AG10803 (cell line): ENCODE measurements at regions not wholly inside any gene's neighbourhood (a gene's known extent, or its start where the extent isn't known, plus 50 kb on each side); places are given as distances from the start of the nearest gene placed in this dataset.

Source experiments
- DNase-seq: peaks from one replicate; pipeline ENCODE4 v3.0.0; 2010; ENCODE audit warnings: low read depth
- H3K4me3 ChIP-seq: 2 replicates; pipeline ENCODE4 v1.5.1; 2011; ENCODE audit warnings: mild to moderate bottlenecking, low read length, control low read depth
- TF ChIP-seq, protein P1 (sequence below): conservative IDR thresholded peaks from 2 replicates; pipeline ENCODE4 v1.5.1; 2011; ENCODE audit warnings: mild to moderate bottlenecking, low read length, control low read depth, inconsistent platforms

DNA sequence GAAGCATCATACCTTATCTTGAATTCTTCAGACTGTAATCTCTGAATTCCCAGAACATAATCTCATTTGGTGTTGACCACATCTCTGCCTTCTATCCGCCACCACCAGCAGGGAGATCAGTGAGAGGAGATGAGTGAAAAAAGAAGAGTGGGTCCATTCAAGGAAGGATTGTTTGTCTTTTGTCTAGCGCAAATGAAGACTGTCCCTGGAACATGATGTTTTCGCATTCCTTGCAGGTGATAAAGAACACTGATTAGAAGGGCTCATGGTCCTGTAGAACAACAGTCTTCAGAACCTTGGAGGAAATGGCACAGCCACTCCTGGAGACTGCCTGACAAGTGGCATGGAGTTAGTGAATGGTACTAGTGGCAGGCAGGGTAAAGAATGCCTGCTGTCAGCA, 869.6 kb downstream of the JRKL start:
- TF ChIP-seq, protein P1, sequence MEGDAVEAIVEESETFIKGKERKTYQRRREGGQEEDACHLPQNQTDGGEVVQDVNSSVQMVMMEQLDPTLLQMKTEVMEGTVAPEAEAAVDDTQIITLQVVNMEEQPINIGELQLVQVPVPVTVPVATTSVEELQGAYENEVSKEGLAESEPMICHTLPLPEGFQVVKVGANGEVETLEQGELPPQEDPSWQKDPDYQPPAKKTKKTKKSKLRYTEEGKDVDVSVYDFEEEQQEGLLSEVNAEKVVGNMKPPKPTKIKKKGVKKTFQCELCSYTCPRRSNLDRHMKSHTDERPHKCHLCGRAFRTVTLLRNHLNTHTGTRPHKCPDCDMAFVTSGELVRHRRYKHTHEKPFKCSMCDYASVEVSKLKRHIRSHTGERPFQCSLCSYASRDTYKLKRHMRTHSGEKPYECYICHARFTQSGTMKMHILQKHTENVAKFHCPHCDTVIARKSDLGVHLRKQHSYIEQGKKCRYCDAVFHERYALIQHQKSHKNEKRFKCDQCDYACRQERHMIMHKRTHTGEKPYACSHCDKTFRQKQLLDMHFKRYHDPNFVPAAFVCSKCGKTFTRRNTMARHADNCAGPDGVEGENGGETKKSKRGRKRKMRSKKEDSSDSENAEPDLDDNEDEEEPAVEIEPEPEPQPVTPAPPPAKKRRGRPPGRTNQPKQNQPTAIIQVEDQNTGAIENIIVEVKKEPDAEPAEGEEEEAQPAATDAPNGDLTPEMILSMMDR, result no peak
- no peak for DNase-seq
- H3K4me3 ChIP-seq, result no peak overlapping the region

DNA sequence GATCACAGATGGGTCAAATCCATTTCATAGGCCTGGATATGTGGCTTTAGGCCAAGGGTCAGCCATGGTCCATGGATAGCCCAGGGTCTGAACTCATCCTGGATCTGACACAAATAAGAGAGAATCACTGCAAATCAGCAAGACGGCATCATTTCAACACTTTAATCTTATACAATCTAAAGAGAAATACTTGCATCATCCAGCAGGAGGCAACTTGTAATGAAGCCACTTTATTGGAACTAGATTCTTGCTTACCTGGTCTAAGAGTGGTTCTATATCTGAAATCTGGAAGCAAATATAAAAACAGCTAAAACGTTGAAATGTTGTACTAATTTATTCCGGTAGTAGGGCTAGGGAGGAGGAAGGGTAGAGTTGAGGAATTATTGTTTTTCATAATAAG, 870.1 kb downstream of the JRKL start:
- TF ChIP-seq, protein P1, result no peak
- H3K4me3 ChIP-seq, result no peak overlapping the region
- DNase-seq, result no peak

- DNase-seq, result no peak
- TF ChIP-seq, protein P1, result no peak
- H3K4me3 ChIP-seq, result no peak overlapping the region
Measured at GRCh38 chr11:97263183-97263858, 873.5 kb downstream of the JRKL start.

DNA sequence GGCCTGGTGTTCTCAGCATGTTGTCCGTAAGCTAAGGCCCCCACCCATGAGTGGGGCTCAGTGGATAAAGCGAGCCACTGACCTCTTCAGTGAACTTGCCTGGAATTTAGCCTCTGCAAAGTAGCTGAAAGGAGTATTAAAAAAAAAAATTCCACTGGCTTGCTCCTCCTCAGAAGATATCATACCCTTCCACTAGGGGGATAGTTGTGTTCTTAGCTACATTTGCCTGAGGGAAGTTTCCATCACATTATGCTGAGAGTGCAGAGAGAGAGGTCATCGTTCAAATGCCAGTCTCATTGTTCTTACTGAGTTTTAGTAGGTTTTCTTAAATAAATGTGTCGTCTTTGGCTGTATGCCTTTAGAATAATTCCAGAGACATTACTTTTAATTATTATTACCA, 879.7 kb downstream of the JRKL start:
- TF ChIP-seq, protein P1, result no peak
- DNase-seq, result no peak
- H3K4me3 ChIP-seq, result no peak overlapping the region

DNA sequence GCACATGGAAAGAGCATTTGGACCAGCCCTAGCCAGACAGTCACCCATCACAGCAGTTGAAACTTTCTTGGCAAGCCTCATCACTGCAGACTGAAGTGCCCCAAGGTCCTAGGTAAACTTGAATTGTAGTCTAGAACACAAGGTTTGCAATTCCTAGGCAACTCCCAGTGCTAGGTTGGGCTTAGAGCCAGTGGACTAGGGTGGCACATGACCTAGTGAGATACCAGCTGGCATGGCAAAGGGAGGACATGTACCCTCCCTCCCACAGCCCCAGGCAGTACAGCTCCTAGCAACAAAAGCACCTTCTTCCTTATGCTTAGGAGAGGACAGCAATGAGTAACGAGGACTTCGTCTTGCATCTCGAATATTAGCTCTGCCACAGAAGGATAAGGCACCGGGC, 889.5 kb downstream of the JRKL start:
- H3K4me3 ChIP-seq, result no peak overlapping the region
- TF ChIP-seq, protein P1, result no peak
- no peak for DNase-seq

GRCh38 chr11:97280347-97280746, 890.5 kb downstream of the JRKL start:
- DNase-seq, result no peak
- H3K4me3 ChIP-seq, result no peak overlapping the region
- TF ChIP-seq, protein P1, result no peak

DNA sequence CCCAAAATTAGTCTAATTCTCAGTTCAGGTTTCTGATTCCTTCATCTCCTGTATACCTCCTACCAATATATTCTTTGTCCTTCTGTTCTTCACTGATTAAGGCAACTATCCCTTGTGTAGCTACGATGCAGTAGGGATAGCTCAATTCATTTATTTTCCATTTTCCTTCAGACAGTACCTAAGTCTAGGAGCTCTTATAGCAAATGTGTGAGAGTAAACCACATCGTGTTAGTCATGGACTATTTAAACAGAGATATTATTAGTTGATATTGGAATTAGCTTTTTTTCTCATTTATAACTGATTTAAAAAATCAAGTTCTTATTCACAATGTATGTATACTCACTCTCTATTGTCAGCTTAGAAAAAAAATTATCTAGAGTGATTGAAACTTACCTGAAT, 900.0 kb downstream of the JRKL start:
- DNase-seq, result no peak
- no peak overlapping the region for H3K4me3 ChIP-seq
- TF ChIP-seq, protein P1, result no peak
